Neural progenitor cell (in vitro differentiated cells): ENCODE measurements at regions not wholly inside any gene's neighbourhood (a gene's known extent, or its start where the extent isn't known, plus 50 kb on each side); places are given as distances from the start of the nearest gene placed in this dataset.

Source experiments
- DNase-seq: peaks from one replicate; pipeline ENCODE4 v3.0.0-alpha.2; 2016; ENCODE audit warnings: low spot score
- H2AFZ ChIP-seq: fragments of 200-600 bp; sonication (generic); replicated peaks from 2 replicates; pipeline ENCODE4 v1.6.1; 2016; ENCODE audit warnings: antibody characterized with exemption
- H3F3A ChIP-seq: fragments of 200-600 bp; sonication (generic); 2 replicates; pipeline ENCODE4 v1.6.1; 2016; ENCODE audit warnings: antibody characterized with exemption, low read depth
- H3K27ac ChIP-seq: fragments of 200-600 bp; sonication (generic); 2 replicates; pipeline ENCODE4 v1.5.1; 2016; ENCODE audit warnings: mild to moderate bottlenecking
- H3K27me3 ChIP-seq: fragments of 200-600 bp; sonication (generic); 2 replicates; pipeline ENCODE4 v1.6.1; 2016; ENCODE audit warnings: mild to moderate bottlenecking, moderate library complexity
- H3K36me3 ChIP-seq: fragments of 200-600 bp; sonication (generic); 2 replicates; pipeline ENCODE4 v1.5.1; 2016
- H3K4me1 ChIP-seq: fragments of 200-600 bp; sonication (generic); 2 replicates; pipeline ENCODE4 v1.6.1; 2016; ENCODE audit warnings: mixed run types
- H3K4me2 ChIP-seq: fragments of 200-600 bp; sonication (generic); 2 replicates; pipeline ENCODE4 v1.6.1; 2016
- H3K4me3 ChIP-seq: fragments of 200-600 bp; sonication (generic); 2 replicates; pipeline ENCODE4 v1.5.1; 2016
- H3K79me2 ChIP-seq: fragments of 200-600 bp; sonication (generic); 2 replicates; pipeline ENCODE4 v1.6.1; 2016; ENCODE audit warnings: low read depth
- H3K9ac ChIP-seq: fragments of 200-600 bp; sonication (generic); 2 replicates; pipeline ENCODE4 v1.6.1; 2016
- H3K9me3 ChIP-seq: fragments of 200-600 bp; sonication (generic); 2 replicates; pipeline ENCODE4 v1.5.1; 2016; ENCODE audit warnings: low read depth
- H4K20me1 ChIP-seq: fragments of 200-600 bp; sonication (generic); 2 replicates; pipeline ENCODE4 v1.6.1; 2016; ENCODE audit warnings: low read depth
- H3K27ac Mint-ChIP-seq: 3 replicates; pipeline ENCODE4 v1.8.0; 2021; ENCODE audit warnings: mixed read lengths
- H3K27me3 Mint-ChIP-seq: 2 replicates; pipeline ENCODE4 v1.8.0; 2022; ENCODE audit warnings: low read depth, mild to moderate bottlenecking, inconsistent platforms, moderate library complexity, mixed read lengths; ENCODE audit not compliant: insufficient read depth
- H3K36me3 Mint-ChIP-seq: 3 replicates; pipeline ENCODE4 v1.8.0; 2021; ENCODE audit warnings: mixed read lengths
- H3K4me1 Mint-ChIP-seq: 3 replicates; pipeline ENCODE4 v1.8.0; 2021; ENCODE audit warnings: mixed read lengths
- H3K4me3 Mint-ChIP-seq: 3 replicates; pipeline ENCODE4 v1.8.0; 2021; ENCODE audit warnings: mild to moderate bottlenecking, moderate library complexity, mixed read lengths
- H3K9me3 Mint-ChIP-seq: 3 replicates; pipeline ENCODE4 v1.8.0; 2020; ENCODE audit warnings: mixed read lengths
- EZH2 ChIP-seq: fragments of 200-600 bp; sonication (generic); IDR thresholded peaks from 2 replicates; pipeline ENCODE4 v1.6.1; 2017; ENCODE audit warnings: antibody characterized with exemption, mild to moderate bottlenecking, moderate library complexity
- EZH2phosphoT487 ChIP-seq: fragments of 200-600 bp; sonication (generic); IDR thresholded peaks from 2 replicates; pipeline ENCODE4 v1.6.1; 2017; ENCODE audit warnings: antibody characterized with exemption
- TF ChIP-seq, protein P1 (sequence below): fragments of 200-600 bp; sonication (generic); IDR thresholded peaks from 2 replicates; pipeline ENCODE4 v1.5.1; 2017; ENCODE audit warnings: antibody characterized with exemption, mild to moderate bottlenecking

- no peak overlapping the region for H3K4me2 ChIP-seq
- no peaks in the 10 kb centered on the region for H4K20me1 ChIP-seq
- no peak overlapping the region for H3K4me3 ChIP-seq
- no peak overlapping the region for H3K9ac ChIP-seq
- no peaks in the 10 kb centered on the region for H3K9me3 ChIP-seq
- no peaks in the 10 kb centered on the region for H3K36me3 ChIP-seq
- H3K36me3 Mint-ChIP-seq, result no peaks in the 10 kb centered on the region
- no peak overlapping the region for H3K27ac Mint-ChIP-seq
- TF ChIP-seq EZH2phosphoT487, result no peak
- TF ChIP-seq, protein P1, sequence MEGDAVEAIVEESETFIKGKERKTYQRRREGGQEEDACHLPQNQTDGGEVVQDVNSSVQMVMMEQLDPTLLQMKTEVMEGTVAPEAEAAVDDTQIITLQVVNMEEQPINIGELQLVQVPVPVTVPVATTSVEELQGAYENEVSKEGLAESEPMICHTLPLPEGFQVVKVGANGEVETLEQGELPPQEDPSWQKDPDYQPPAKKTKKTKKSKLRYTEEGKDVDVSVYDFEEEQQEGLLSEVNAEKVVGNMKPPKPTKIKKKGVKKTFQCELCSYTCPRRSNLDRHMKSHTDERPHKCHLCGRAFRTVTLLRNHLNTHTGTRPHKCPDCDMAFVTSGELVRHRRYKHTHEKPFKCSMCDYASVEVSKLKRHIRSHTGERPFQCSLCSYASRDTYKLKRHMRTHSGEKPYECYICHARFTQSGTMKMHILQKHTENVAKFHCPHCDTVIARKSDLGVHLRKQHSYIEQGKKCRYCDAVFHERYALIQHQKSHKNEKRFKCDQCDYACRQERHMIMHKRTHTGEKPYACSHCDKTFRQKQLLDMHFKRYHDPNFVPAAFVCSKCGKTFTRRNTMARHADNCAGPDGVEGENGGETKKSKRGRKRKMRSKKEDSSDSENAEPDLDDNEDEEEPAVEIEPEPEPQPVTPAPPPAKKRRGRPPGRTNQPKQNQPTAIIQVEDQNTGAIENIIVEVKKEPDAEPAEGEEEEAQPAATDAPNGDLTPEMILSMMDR, result no peak
- no peak for TF ChIP-seq EZH2
- H3K4me1 Mint-ChIP-seq, result peaks cover 6% of the 10 kb centered on the region
- no peaks in the 10 kb centered on the region for H3K79me2 ChIP-seq
- H3K27ac ChIP-seq, result no peak overlapping the region
- no peak overlapping the region for H2AFZ ChIP-seq
- H3K9me3 Mint-ChIP-seq, result no peaks in the 10 kb centered on the region
- no peaks in the 10 kb centered on the region for H3K4me1 ChIP-seq
- H3K4me3 Mint-ChIP-seq, result no peak overlapping the region
- H3K27me3 Mint-ChIP-seq, result peaks cover 7% of the 10 kb centered on the region
- no peaks in the 10 kb centered on the region for H3K27me3 ChIP-seq
- no peak for DNase-seq
- no peaks in the 10 kb centered on the region for H3F3A ChIP-seq
Measured at GRCh38 chr6:16974704-16975359, 127.0 kb upstream of the STMND1 start.

DNA sequence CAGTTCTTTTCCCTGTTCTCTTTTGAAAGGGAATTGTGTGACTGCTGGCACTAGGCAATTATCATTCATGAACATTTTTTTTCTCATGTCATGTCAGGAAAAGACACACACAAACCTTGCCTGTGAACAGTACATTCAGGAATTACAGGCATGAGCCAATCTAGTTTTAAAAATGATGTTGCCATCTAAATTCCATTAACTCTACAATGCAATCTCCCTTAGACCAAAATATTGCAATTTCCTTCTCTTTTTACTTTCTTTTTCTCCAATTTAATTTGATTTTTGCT is 127.5 kb upstream of the STMND1 start:
- Histone ChIP-seq H3K9ac (no peak overlapping the region), H3K4me1 (no peaks in the 10 kb centered on the region), H3K36me3 (no peaks in the 10 kb centered on the region), H3F3A (no peaks in the 10 kb centered on the region), H3K4me2 (no peak overlapping the region), H2AFZ (no peak overlapping the region), H3K4me3 (no peak overlapping the region), H3K27me3 (no peaks in the 10 kb centered on the region), H4K20me1 (no peaks in the 10 kb centered on the region), H3K27ac (no peak overlapping the region), H3K9me3 (no peaks in the 10 kb centered on the region), H3K79me2 (no peaks in the 10 kb centered on the region)
- Mint-ChIP-seq H3K4me1 (peaks cover 10% of the 10 kb centered on the region), H3K9me3 (no peaks in the 10 kb centered on the region), H3K4me3 (no peak overlapping the region), H3K36me3 (no peaks in the 10 kb centered on the region), H3K27ac (no peak overlapping the region), H3K27me3 (peaks cover 7% of the 10 kb centered on the region)
- DNase-seq, result no peak
- no peak for TF ChIP-seq EZH2phosphoT487
- TF ChIP-seq EZH2, result no peak
- TF ChIP-seq, protein P1, result no peak

DNA sequence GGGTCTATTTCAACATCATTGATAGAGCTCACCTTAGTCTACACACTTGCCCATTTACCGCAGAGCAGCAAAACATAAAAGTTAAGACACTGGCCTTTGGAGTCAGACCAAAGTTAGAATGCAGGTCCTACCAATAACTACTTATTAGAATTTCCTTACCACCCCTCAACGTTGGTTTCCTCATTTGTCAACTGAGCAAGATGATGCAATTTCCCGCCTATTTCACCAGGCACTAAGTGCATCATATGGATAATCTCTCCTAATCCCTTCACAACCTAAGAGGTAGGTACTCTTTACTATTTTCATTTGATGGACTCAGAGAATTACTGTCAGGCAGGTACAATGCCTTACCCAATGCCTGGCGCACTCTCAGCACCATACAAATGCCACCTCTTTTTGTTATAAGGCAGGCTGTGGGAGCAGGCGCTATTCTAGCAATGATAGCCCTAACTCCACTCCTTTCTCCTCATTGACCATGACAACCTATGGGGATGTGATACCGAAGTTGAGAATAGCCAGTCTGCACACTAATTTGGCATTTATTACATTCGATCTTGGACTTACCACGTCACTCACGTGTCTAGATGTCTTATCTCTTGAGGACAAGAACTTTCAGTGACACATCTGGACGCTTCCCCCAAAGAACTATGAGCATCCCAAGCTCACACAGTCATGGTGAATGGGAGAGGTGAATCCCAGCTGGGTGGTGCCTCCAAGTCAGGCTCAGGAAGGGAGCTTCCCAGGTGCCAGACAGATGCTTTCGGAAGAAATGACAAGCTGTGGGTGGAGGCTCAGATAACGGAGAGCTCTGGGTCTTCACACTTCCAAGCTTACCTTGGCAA is 128.1 kb upstream of the STMND1 start:
- Histone ChIP-seq H3K27me3 (no peaks in the 10 kb centered on the region), H4K20me1 (no peaks in the 10 kb centered on the region), H3K9me3 (no peaks in the 10 kb centered on the region), H3K4me1 (no peaks in the 10 kb centered on the region), H3K9ac (no peak overlapping the region), H3K36me3 (no peaks in the 10 kb centered on the region), H3K4me2 (no peak overlapping the region), H2AFZ (no peak overlapping the region), H3K79me2 (no peaks in the 10 kb centered on the region), H3K27ac (no peak overlapping the region), H3K4me3 (no peak overlapping the region), H3F3A (no peaks in the 10 kb centered on the region)
- no peaks in the 10 kb centered on the region for H3K36me3 Mint-ChIP-seq
- no peak overlapping the region for H3K4me3 Mint-ChIP-seq
- H3K27ac Mint-ChIP-seq, result no peak overlapping the region
- H3K9me3 Mint-ChIP-seq, result no peaks in the 10 kb centered on the region
- peaks cover 14% of the 10 kb centered on the region for H3K4me1 Mint-ChIP-seq
- peaks cover 7% of the 10 kb centered on the region for H3K27me3 Mint-ChIP-seq
- TF ChIP-seq, protein P1, result no peak
- TF ChIP-seq EZH2phosphoT487 (no peak), EZH2 (no peak)
- DNase-seq, result no peak
